Endothelial cell of umbilical vein (primary cell): ENCODE measurements at regions not wholly inside any gene's neighbourhood (a gene's known extent, or its start where the extent isn't known, plus 50 kb on each side); places are given as distances from the start of the nearest gene placed in this dataset.

Experiments used
- BruUV-seq: library from RNA; stranded (reverse); fragments of 400-500 nt; replicated peaks from 2 replicates; lab custom pipeline; 2021; lab: Mats Ljungman, UMichigan
- CTCF ChIA-PET: fragments of 300-600, 350-600 bp; sonication (Branson Sonifier 250); formaldehyde crosslinking; loops from one replicate; lab custom pipeline; 2021; ENCODE audit warnings: antibody characterized with exemption, inconsistent platforms; lab: Charles Lee
- POLR2A ChIA-PET: fragments of 300-600, 350-600 bp; sonication (Branson Sonifier 250); formaldehyde crosslinking; loops from one replicate; lab custom pipeline; 2021; ENCODE audit warnings: antibody characterized with exemption, inconsistent platforms; lab: Charles Lee
- DNase-seq: peaks from one replicate; pipeline ENCODE4 v3.0.0-alpha.2; 2011; ENCODE audit warnings: low read depth, low spot score
- FAIRE-seq: peaks from 2 replicates; lab custom pipeline; 2011; peaks lifted over from hg19 to GRCh38; lab: Jason Lieb, UNC
- H2AFZ ChIP-seq: 2 replicates; pipeline ENCODE4 v1.6.0; 2012; ENCODE audit warnings: low read depth, low read length, control low read depth, inconsistent platforms
- H3K27ac ChIP-seq: 2 replicates; pipeline ENCODE4 v1.5.1; 2011; ENCODE audit warnings: low read depth, mild to moderate bottlenecking, control low read depth, low read length, moderate library complexity; ENCODE audit not compliant: insufficient read depth
- H3K27me3 ChIP-seq, 2 experiments: 2 replicates each; pipeline versions ENCODE4 v1.6.0 to v1.6.1; 2011; ENCODE audit warnings: low read length in 2 of 2, mixed read lengths in 1 of 2; ENCODE audit not compliant: control insufficient read depth in 2 of 2, insufficient read depth in 2 of 2
- H3K36me3 ChIP-seq, 2 experiments: 2 replicates in 1 of 2; 3 replicates in 1 of 2; pipeline ENCODE4 v1.5.1; 2011; ENCODE audit warnings: low read length in 2 of 2, mild to moderate bottlenecking in 1 of 2, moderate library complexity in 1 of 2; ENCODE audit not compliant: control insufficient read depth in 2 of 2, insufficient read depth in 2 of 2; ENCODE audit errors: extremely low read depth in 1 of 2
- H3K4me1 ChIP-seq: 3 replicates; pipeline ENCODE4 v1.5.1; 2011; ENCODE audit warnings: mild to moderate bottlenecking, low read length; ENCODE audit not compliant: control insufficient read depth, insufficient read depth; ENCODE audit errors: extremely low read depth
- H3K4me2 ChIP-seq: 2 replicates; pipeline ENCODE4 v1.6.1; 2011; ENCODE audit warnings: low read length, control low read depth, mixed read lengths; ENCODE audit not compliant: insufficient read depth
- H3K4me3 ChIP-seq, 3 experiments: fragments of 200-600 bp in 1 of 3; sonication (generic), shearing (Covaris generic) in 1 of 3; replicated peaks in 1 of 3; 2 replicates each; pipeline ENCODE4 v1.5.1; 2011 to 2016; ENCODE audit warnings: control low read depth in 3 of 3, low read length in 3 of 3, mild to moderate bottlenecking in 2 of 3, inconsistent platforms in 1 of 3, low read depth in 1 of 3, moderate library complexity in 1 of 3; ENCODE audit not compliant: insufficient read depth in 1 of 3
- H3K79me2 ChIP-seq: 2 replicates; pipeline ENCODE4 v1.6.0; 2012; ENCODE audit warnings: low read length, inconsistent platforms; ENCODE audit not compliant: control insufficient read depth, insufficient read depth
- H3K9ac ChIP-seq: replicated peaks from 2 replicates; pipeline ENCODE3; 2011; ENCODE audit warnings: low read length, control low read depth; ENCODE audit not compliant: insufficient read depth; ENCODE audit errors: extremely low read depth
- H3K9me1 ChIP-seq: replicated peaks from 3 replicates; pipeline ENCODE4 v1.6.0; 2011; ENCODE audit warnings: mild to moderate bottlenecking, low read length; ENCODE audit not compliant: control insufficient read depth, insufficient read depth; ENCODE audit errors: extremely low read depth
- H3K9me3 ChIP-seq: replicated peaks from 2 replicates; pipeline ENCODE4 v1.5.1; 2012; ENCODE audit warnings: low read length, inconsistent platforms; ENCODE audit not compliant: control insufficient read depth, insufficient read depth
- H4K20me1 ChIP-seq: replicated peaks from 2 replicates; pipeline ENCODE3; 2011; ENCODE audit warnings: mild to moderate bottlenecking, low read length; ENCODE audit not compliant: control insufficient read depth, insufficient read depth; ENCODE audit errors: extremely low read depth
- CTCF ChIP-seq, 2 donors: IDR thresholded peaks; 1 replicate in 1 of 2; 2 replicates in 1 of 2; pipeline ENCODE4 v1.5.1; 2011; ENCODE audit warnings: low read length in 2 of 2, mild to moderate bottlenecking in 2 of 2, moderate library complexity in 2 of 2, control low read depth in 1 of 2, inconsistent platforms in 1 of 2, low read depth in 1 of 2; ENCODE audit not compliant: insufficient read depth in 1 of 2; ENCODE audit errors: extremely low read depth in 1 of 2
- EZH2 ChIP-seq: IDR thresholded peaks from 2 replicates; pipeline ENCODE4 v1.6.1; 2012; ENCODE audit warnings: borderline replicate concordance, low read depth, mild to moderate bottlenecking, moderate library complexity, low read length, inconsistent platforms; ENCODE audit not compliant: severe bottlenecking
- FOS ChIP-seq: IDR thresholded peaks from 2 replicates; pipeline ENCODE4 v1.6.1; 2011; ENCODE audit warnings: mild to moderate bottlenecking, low read length, moderate library complexity, borderline replicate concordance; ENCODE audit not compliant: insufficient read depth
- GATA2 ChIP-seq: IDR thresholded peaks from 2 replicates; pipeline ENCODE4 v1.7.0; 2011; ENCODE audit warnings: low read depth, mild to moderate bottlenecking, moderate library complexity, mixed read lengths, low read length; ENCODE audit not compliant: insufficient read length, insufficient read depth
- JUN ChIP-seq: IDR thresholded peaks from 2 replicates; pipeline ENCODE4 v1.6.1; 2011; ENCODE audit warnings: borderline replicate concordance, low read depth; ENCODE audit not compliant: insufficient read length, insufficient read depth
- MYC ChIP-seq: IDR thresholded peaks from one replicate; pipeline ENCODE4 v1.6.1; 2011; ENCODE audit warnings: mild to moderate bottlenecking, low read depth, low read length
- POLR2A ChIP-seq: IDR thresholded peaks from 2 replicates; pipeline ENCODE4 v1.6.1; 2012; ENCODE audit warnings: low read depth, mild to moderate bottlenecking, control low read depth, low read length
- POLR2AphosphoS5 ChIP-seq: IDR thresholded peaks from 2 replicates; pipeline ENCODE4 v1.6.1; 2012; ENCODE audit warnings: low read depth, mild to moderate bottlenecking, control low read depth, low read length, moderate library complexity; ENCODE audit not compliant: insufficient read depth
- dilution Hi-C: fragments of 300-500 bp; cut with MboI; formaldehyde crosslinking; loops from one replicate; pipeline ENCODE4 v1.15.0; 2019; ENCODE audit warnings: low sequenced_read_pairs; ENCODE audit not compliant: extremely low pct_ligation_motif_present
- intact Hi-C: fragments of 100-400 bp; cut with micrococcal nuclease; formaldehyde crosslinking; loops from one replicate; pipeline ENCODE4 v1.10.0; 2022
- TF ChIP-seq, protein P1 (sequence below): IDR thresholded peaks from 2 replicates; pipeline ENCODE4 v1.6.1; 2011; ENCODE audit not compliant: insufficient read depth, insufficient read length

- DNase-seq: no peak
- no peak overlapping the region for H3K4me2 ChIP-seq
- no peaks in the 10 kb centered on the region for H3K9me3 ChIP-seq
- no peak for TF ChIP-seq EZH2
- TF ChIP-seq JUN: no peak
- TF ChIP-seq, protein P1, sequence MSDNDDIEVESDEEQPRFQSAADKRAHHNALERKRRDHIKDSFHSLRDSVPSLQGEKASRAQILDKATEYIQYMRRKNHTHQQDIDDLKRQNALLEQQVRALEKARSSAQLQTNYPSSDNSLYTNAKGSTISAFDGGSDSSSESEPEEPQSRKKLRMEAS: no peak
- no peak for TF ChIP-seq FOS
- TF ChIP-seq CTCF (IDR thresholded peaks at IDR 0.05; ENCODE audit: extremely low read depth in 1 of 2, insufficient read depth in 1 of 2, low read depth in 1 of 2, low read length in 2 of 2): no peak
- TF ChIP-seq MYC: no peak
- TF ChIP-seq GATA2: no peak
- TF ChIP-seq POLR2AphosphoS5: no peak
- no peak for TF ChIP-seq POLR2A
- H3K36me3 ChIP-seq: no peaks in the 10 kb centered on the region
- H3K9ac ChIP-seq: no peak overlapping the region
- no peak overlapping the region for H2AFZ ChIP-seq
- FAIRE-seq: no peak
- POLR2A ChIA-PET: no interaction called here
- H3K4me1 ChIP-seq: no peaks in the 10 kb centered on the region
- no peak overlapping the region for H3K27ac ChIP-seq
- H4K20me1 ChIP-seq: no peaks in the 10 kb centered on the region
- H3K9me1 ChIP-seq: no peaks in the 10 kb centered on the region
- BruUV-seq: no TSS peak
- intact Hi-C loops (no loop called here), dilution Hi-C loops (no loop called here)
- H3K27me3 ChIP-seq: no peaks in the 10 kb centered on the region
- CTCF ChIA-PET: no interaction called here
- no peak overlapping the region for H3K4me3 ChIP-seq
- H3K79me2 ChIP-seq: no peaks in the 10 kb centered on the region
Measured at GRCh38 chr5:9789777-9790176, 159.6 kb upstream of the TAS2R1 start.
